GM21447 (cell line): ENCODE measurements at regions not wholly inside any gene's neighbourhood (a gene's known extent, or its start where the extent isn't known, plus 50 kb on each side); places are given as distances from the start of the nearest gene placed in this dataset.
"Not testable (repeated sequence)": the region's sequence is repeated elsewhere in the genome, so short reads cannot be mapped to it uniquely, and the experiment has no call there.

Source experiments
- ATAC-seq: cut with Tn5 transposase; IDR thresholded peaks from one replicate; pipeline ENCODE4 v1.9.1; 2021; ENCODE audit not compliant: unreplicated experiment

GRCh38 chr13:74272826-74273225 is 138.6 kb upstream of the KLF12 start:
- ATAC-seq: no peak

GRCh38 chr13:74270018-74270417 is 135.8 kb upstream of the KLF12 start:
- no peak for ATAC-seq

GRCh38 chr13:74266861-74267260 is 132.7 kb upstream of the KLF12 start:
- ATAC-seq: no peak

GRCh38 chr13:74266309-74266708 is 132.1 kb upstream of the KLF12 start:
- ATAC-seq: no peak

- ATAC-seq: no peak
Measured at GRCh38 chr13:74264333-74264732, 130.1 kb upstream of the KLF12 start.

GRCh38 chr13:74260420-74260819 is 126.2 kb upstream of the KLF12 start:
- ATAC-seq: not testable (repeated sequence)

GRCh38 chr13:74259641-74260040 is 125.4 kb upstream of the KLF12 start:
- no peak for ATAC-seq

- ATAC-seq: no peak
Measured at GRCh38 chr13:74258961-74259360, 124.8 kb upstream of the KLF12 start.

- ATAC-seq: no peak
Measured at GRCh38 chr13:74256969-74257368, 122.8 kb upstream of the KLF12 start.

- no peak for ATAC-seq
Measured at GRCh38 chr13:74253161-74253560, 119.0 kb upstream of the KLF12 start.

- no peak for ATAC-seq
Measured at GRCh38 chr13:74251778-74252519, 117.7 kb upstream of the KLF12 start.

- no peak for ATAC-seq
Measured at GRCh38 chr13:74250738-74251190, 116.6 kb upstream of the KLF12 start.

- no peak for ATAC-seq
Measured at GRCh38 chr13:74248477-74248876, 114.3 kb upstream of the KLF12 start.

GRCh38 chr13:74246487-74246886 is 112.3 kb upstream of the KLF12 start:
- ATAC-seq: no peak

GRCh38 chr13:74243637-74244526 is 109.7 kb upstream of the KLF12 start:
- ATAC-seq: no peak

GRCh38 chr13:74241343-74241742 is 107.1 kb upstream of the KLF12 start:
- ATAC-seq: not testable (repeated sequence)

- no peak for ATAC-seq
Measured at GRCh38 chr13:74230984-74231501, 96.8 kb upstream of the KLF12 start.

- ATAC-seq: no peak
Measured at GRCh38 chr13:74229242-74229641, 95.0 kb upstream of the KLF12 start.

GRCh38 chr13:74227476-74228158 is 93.4 kb upstream of the KLF12 start:
- no peak for ATAC-seq

- no peak for ATAC-seq
Measured at GRCh38 chr13:74226791-74227475, 92.7 kb upstream of the KLF12 start.

- ATAC-seq: no peak
Measured at GRCh38 chr13:74221752-74222151, 87.5 kb upstream of the KLF12 start.
